Neural progenitor cell (in vitro differentiated cells): ENCODE measurements at regions not wholly inside any gene's neighbourhood (a gene's known extent, or its start where the extent isn't known, plus 50 kb on each side); places are given as distances from the start of the nearest gene placed in this dataset.

ENCODE experiments used
- CTCF ChIP-seq: fragments of 200-600 bp; sonication (generic); IDR thresholded peaks from 2 replicates; pipeline ENCODE4 v1.5.1; 2017; ENCODE audit warnings: antibody characterized with exemption, mild to moderate bottlenecking
- EZH2phosphoT487 ChIP-seq: fragments of 200-600 bp; sonication (generic); IDR thresholded peaks from 2 replicates; pipeline ENCODE4 v1.6.1; 2017; ENCODE audit warnings: antibody characterized with exemption

GRCh38 chr3:130256821-130257340 is 88.6 kb upstream of the COL6A5 start:
- TF ChIP-seq CTCF: no peak
- no peak for TF ChIP-seq EZH2phosphoT487
